GM12878 (cell line): ENCODE measurements at regions not wholly inside any gene's neighbourhood (a gene's known extent, or its start where the extent isn't known, plus 50 kb on each side); places are given as distances from the start of the nearest gene placed in this dataset.

ENCODE experiments used
- ATAC-seq: fragments of 200-7000 bp; cut with Tn5 transposase; 3 replicates; pipeline ENCODE4 v1.9.1; 2020; ENCODE audit warnings: mild to moderate bottlenecking, moderate library complexity
- BruUV-seq: library from RNA; stranded (reverse); fragments of 400-500 nt; replicated peaks from 2 replicates; lab custom pipeline; 2021; lab: Mats Ljungman, UMichigan
- CTCF ChIA-PET: fragments of 300-600 bp; sonication (Branson Sonifier 250); formaldehyde crosslinking; extraction: SDS; loops from one replicate; lab custom pipeline; 2021; ENCODE audit warnings: inconsistent platforms; lab: Yijun Ruan, JAX
- POLR2A ChIA-PET: fragments of 350-600 bp; formaldehyde crosslinking; extraction: SDS; loops from one replicate; lab custom pipeline; 2021; ENCODE audit warnings: inconsistent platforms; lab: Charles Lee
- RAD21 ChIA-PET: fragments of 300-600 bp; sonication (Branson Sonifier 250); formaldehyde crosslinking; loops from one replicate; lab custom pipeline; 2023; ENCODE audit warnings: antibody characterized with exemption; ENCODE audit not compliant: unreplicated experiment; lab: Charles Lee
- SMC1A ChIA-PET: fragments of 300-600 bp; sonication (Branson Sonifier 250); formaldehyde crosslinking; loops from one replicate; lab custom pipeline; 2023; ENCODE audit not compliant: unreplicated experiment, uncharacterized antibody; lab: Charles Lee
- DNase-seq: peaks from one replicate; pipeline ENCODE4 v3.0.0-alpha.2; 2011; ENCODE audit warnings: low read depth, low spot score
- FAIRE-seq: peaks from 3 replicates; lab custom pipeline; 2011; peaks lifted over from hg19 to GRCh38; lab: Jason Lieb, UNC
- H2AFZ ChIP-seq: 2 replicates; pipeline ENCODE4 v1.6.0; 2011; ENCODE audit warnings: low read depth, low read length, control low read depth; ENCODE audit not compliant: control insufficient read depth
- H3K27ac ChIP-seq: 2 replicates; pipeline ENCODE4 v1.5.1; 2011; ENCODE audit warnings: control low read depth; ENCODE audit not compliant: control insufficient read depth, insufficient read depth
- H3K27me3 ChIP-seq, 2 experiments: replicated peaks in 1 of 2; 2 replicates each; pipeline versions ENCODE4 v1.6.0 to v1.6.1; 2011; ENCODE audit warnings: low read length in 1 of 2; ENCODE audit not compliant: control insufficient read depth in 2 of 2, insufficient read depth in 2 of 2
- H3K36me3 ChIP-seq, 2 experiments: 2 replicates each; pipeline ENCODE4 v1.5.1; 2011; ENCODE audit warnings: low read length in 1 of 2; ENCODE audit not compliant: control insufficient read depth in 2 of 2, insufficient read depth in 2 of 2
- H3K4me1 ChIP-seq: 2 replicates; pipeline ENCODE4 v1.6.1; 2011; ENCODE audit warnings: mild to moderate bottlenecking, low read length, moderate library complexity, mixed read lengths; ENCODE audit not compliant: control insufficient read depth, insufficient read depth
- H3K4me2 ChIP-seq: 2 replicates; pipeline ENCODE4 v1.6.0; 2011; ENCODE audit warnings: control low read depth; ENCODE audit not compliant: control insufficient read depth, insufficient read depth
- H3K4me3 ChIP-seq: fragments of 200-600 bp; sonication (generic); 2 replicates; pipeline ENCODE4 v1.5.1; 2016
- H3K79me2 ChIP-seq: 2 replicates; pipeline ENCODE4 v1.6.0; 2011; ENCODE audit warnings: low read length; ENCODE audit not compliant: control insufficient read depth, insufficient read depth
- H3K9ac ChIP-seq: 2 replicates; pipeline ENCODE4 v1.8.0; 2011; ENCODE audit warnings: low read length, control low read depth, mixed read lengths; ENCODE audit not compliant: control insufficient read depth, insufficient read depth
- H3K9me3 ChIP-seq: replicated peaks from 3 replicates; pipeline ENCODE4 v1.5.1; 2011; ENCODE audit warnings: mild to moderate bottlenecking, low read length; ENCODE audit not compliant: control insufficient read depth, insufficient read depth
- H4K20me1 ChIP-seq: 2 replicates; pipeline ENCODE4 v1.6.0; 2011; ENCODE audit not compliant: control insufficient read depth, insufficient read depth
- CHD4 ChIP-seq: fragments of 200-600 bp; sonication (generic); IDR thresholded peaks from 2 replicates; pipeline ENCODE4 v1.6.1; 2016; ENCODE audit warnings: mild to moderate bottlenecking
- DPF2 ChIP-seq: fragments of 450-650 bp; IDR thresholded peaks from 2 replicates; pipeline ENCODE4 v1.6.1; 2017; ENCODE audit warnings: mild to moderate bottlenecking
- IRF5 ChIP-seq: fragments of 450-650 bp; IDR thresholded peaks from 2 replicates; pipeline ENCODE4 v1.6.1; 2017; ENCODE audit warnings: borderline replicate concordance
- MYB ChIP-seq: fragments of 150-350 bp; IDR thresholded peaks from 2 replicates; pipeline ENCODE4 v1.6.1; 2014; ENCODE audit warnings: mild to moderate bottlenecking, low read depth, low read length, borderline replicate concordance
- NFIC ChIP-seq: IDR thresholded peaks from 2 replicates; pipeline ENCODE4 v1.6.1; 2012; ENCODE audit warnings: low read depth, mild to moderate bottlenecking, inconsistent platforms, low read length, moderate library complexity
- NKRF ChIP-seq: fragments of 450-650 bp; conservative IDR thresholded peaks from 2 replicates; pipeline ENCODE4 v1.6.1; 2017; ENCODE audit warnings: mild to moderate bottlenecking, moderate library complexity
- NR2C1 ChIP-seq: fragments of 450-650 bp; IDR thresholded peaks from 2 replicates; pipeline ENCODE4 v1.6.1; 2017; ENCODE audit warnings: antibody characterized with exemption, mild to moderate bottlenecking, moderate library complexity
- RBBP5 ChIP-seq: fragments of 200-600 bp; sonication (generic); conservative IDR thresholded peaks from 2 replicates; pipeline ENCODE4 v1.6.1; 2016
- RELB ChIP-seq: fragments of 450-650 bp; IDR thresholded peaks from 2 replicates; pipeline ENCODE4 v1.6.1; 2017; ENCODE audit warnings: low read depth, mild to moderate bottlenecking, moderate library complexity
- in situ Hi-C: fragments of 300-500 bp; cut with MboI; formaldehyde crosslinking; loops from 9 replicates; pipeline ENCODE4 v1.14.3; 2018; ENCODE audit warnings: mixed read lengths
- intact Hi-C: fragments of 100-400 bp; cut with micrococcal nuclease; formaldehyde crosslinking; loops from one replicate; pipeline ENCODE4 v1.14.2; 2022; ENCODE audit not compliant: unreplicated experiment
- TF ChIP-seq, protein P1 (sequence below): fragments of 150-350 bp; IDR thresholded peaks from 2 replicates; pipeline ENCODE4 v1.6.1; 2016; ENCODE audit warnings: low read depth, low read length

- H2AFZ ChIP-seq: no peak overlapping the region
- H3K9me3 ChIP-seq: no peaks in the 10 kb centered on the region
- H3K79me2 ChIP-seq: no peaks in the 10 kb centered on the region
- SMC1A ChIA-PET: no interaction called here
- no peak overlapping the region for H3K27ac ChIP-seq
- CTCF ChIA-PET: interaction anchor here (0.9 kb wide), 2 partner anchors 98 to 124 kb away, joined by 3 read pairs; no protein-coding TSS in a partner anchor
- intact Hi-C loops: no loop called here
- no peaks in the 10 kb centered on the region for H4K20me1 ChIP-seq
- no TSS peak for BruUV-seq
- RAD21 ChIA-PET: no interaction called here
- H3K27me3 ChIP-seq: no peaks in the 10 kb centered on the region; a peak in 1 of 4 replicates
- POLR2A ChIA-PET: no interaction called here
- TF ChIP-seq MYB: no peak
- no peak for FAIRE-seq
- in situ Hi-C loops: no loop called here
- no peak overlapping the region for H3K4me3 ChIP-seq
- DNase-seq: no peak
- no peak overlapping the region for H3K9ac ChIP-seq
- no peaks in the 10 kb centered on the region for H3K36me3 ChIP-seq
- H3K4me1 ChIP-seq: no peaks in the 10 kb centered on the region
- no peak overlapping the region for H3K4me2 ChIP-seq
- no peak for ATAC-seq
Measured at GRCh38 chr1:78715181-78715661, 65.6 kb downstream of the IFI44 start.

DNA sequence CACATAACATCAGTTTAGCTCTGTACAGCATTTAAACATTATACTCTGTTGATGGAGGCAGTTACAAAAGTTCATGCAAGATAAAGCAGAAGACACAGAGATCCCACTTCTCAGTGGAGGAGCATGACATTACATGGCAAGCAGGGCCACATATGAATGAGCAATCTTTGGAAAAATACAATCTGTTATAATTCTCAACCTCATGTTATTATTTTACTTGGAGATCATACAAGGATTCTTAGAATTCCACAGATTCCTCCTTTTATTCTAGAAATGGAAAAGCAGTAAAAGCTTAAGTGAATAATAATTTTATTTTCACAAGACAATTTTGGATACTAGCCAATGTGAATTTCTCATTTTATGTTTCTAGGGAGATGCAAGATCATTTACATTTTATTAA, 66.6 kb downstream of the IFI44 start:
- Histone ChIP-seq H3K27ac (no peak overlapping the region), H3K9ac (no peak overlapping the region), H3K79me2 (no peaks in the 10 kb centered on the region), H3K27me3 (no peaks in the 10 kb centered on the region; a peak in 1 of 4 replicates), H3K4me2 (no peak overlapping the region), H4K20me1 (no peaks in the 10 kb centered on the region), H3K4me1 (no peaks in the 10 kb centered on the region), H3K4me3 (no peak overlapping the region), H3K36me3 (no peaks in the 10 kb centered on the region), H3K9me3 (no peaks in the 10 kb centered on the region), H2AFZ (no peak overlapping the region)
- FAIRE-seq: no peak
- ChIA-PET RAD21 (no interaction called here), CTCF (interaction anchor here (0.9 to 1.0 kb wide), 3 partner anchors 40 to 123 kb away, joined by 3 read pairs; no protein-coding TSS in a partner anchor), POLR2A (no interaction called here), SMC1A (no interaction called here)
- no TSS peak for BruUV-seq
- no peak for DNase-seq
- intact Hi-C loops: no loop called here
- in situ Hi-C loops: no loop called here
- ATAC-seq: no peak
- TF ChIP-seq IRF5 (no peak), RELB (no peak), DPF2 (no peak), NR2C1 (no peak), CHD4 (no peak), RBBP5 (no peak), NKRF (no peak), NFIC (no peak)
- TF ChIP-seq, protein P1, sequence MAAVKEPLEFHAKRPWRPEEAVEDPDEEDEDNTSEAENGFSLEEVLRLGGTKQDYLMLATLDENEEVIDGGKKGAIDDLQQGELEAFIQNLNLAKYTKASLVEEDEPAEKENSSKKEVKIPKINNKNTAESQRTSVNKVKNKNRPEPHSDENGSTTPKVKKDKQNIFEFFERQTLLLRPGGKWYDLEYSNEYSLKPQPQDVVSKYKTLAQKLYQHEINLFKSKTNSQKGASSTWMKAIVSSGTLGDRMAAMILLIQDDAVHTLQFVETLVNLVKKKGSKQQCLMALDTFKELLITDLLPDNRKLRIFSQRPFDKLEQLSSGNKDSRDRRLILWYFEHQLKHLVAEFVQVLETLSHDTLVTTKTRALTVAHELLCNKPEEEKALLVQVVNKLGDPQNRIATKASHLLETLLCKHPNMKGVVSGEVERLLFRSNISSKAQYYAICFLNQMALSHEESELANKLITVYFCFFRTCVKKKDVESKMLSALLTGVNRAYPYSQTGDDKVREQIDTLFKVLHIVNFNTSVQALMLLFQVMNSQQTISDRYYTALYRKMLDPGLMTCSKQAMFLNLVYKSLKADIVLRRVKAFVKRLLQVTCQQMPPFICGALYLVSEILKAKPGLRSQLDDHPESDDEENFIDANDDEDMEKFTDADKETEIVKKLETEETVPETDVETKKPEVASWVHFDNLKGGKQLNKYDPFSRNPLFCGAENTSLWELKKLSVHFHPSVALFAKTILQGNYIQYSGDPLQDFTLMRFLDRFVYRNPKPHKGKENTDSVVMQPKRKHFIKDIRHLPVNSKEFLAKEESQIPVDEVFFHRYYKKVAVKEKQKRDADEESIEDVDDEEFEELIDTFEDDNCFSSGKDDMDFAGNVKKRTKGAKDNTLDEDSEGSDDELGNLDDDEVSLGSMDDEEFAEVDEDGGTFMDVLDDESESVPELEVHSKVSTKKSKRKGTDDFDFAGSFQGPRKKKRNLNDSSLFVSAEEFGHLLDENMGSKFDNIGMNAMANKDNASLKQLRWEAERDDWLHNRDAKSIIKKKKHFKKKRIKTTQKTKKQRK: no peak
